ENCODE measurements at regions not wholly inside any gene's neighbourhood (a gene's known extent, or its start where the extent isn't known, plus 50 kb on each side); places are given as distances from the start of the nearest gene placed in this dataset.
"Not testable (repeated sequence)": the region's sequence is repeated elsewhere in the genome, so short reads cannot be mapped to it uniquely, and the experiment has no call there.

- no peak for DNase-seq
Observed at GRCh38 chr13:99693852-99694611, 192.8 kb downstream of the TM9SF2 start.

GRCh38 chr13:99693351-99693750 lies 192.1 kb downstream of the TM9SF2 start:
- DNase-seq = no peak

- no peak for DNase-seq
Observed at GRCh38 chr13:99692854-99693253, 191.6 kb downstream of the TM9SF2 start.

GRCh38 chr13:99691552-99691951 lies 190.3 kb downstream of the TM9SF2 start:
- DNase-seq = no peak

- DNase-seq = no peak
Observed at GRCh38 chr13:99690426-99691174, 189.3 kb downstream of the TM9SF2 start.

GRCh38 chr13:99689955-99690354 lies 188.7 kb downstream of the TM9SF2 start:
- DNase-seq = no peak

GRCh38 chr13:99688776-99689175 lies 187.5 kb downstream of the TM9SF2 start:
- no peak for DNase-seq

GRCh38 chr13:99687723-99688397 lies 186.6 kb downstream of the TM9SF2 start:
- DNase-seq = no peak

GRCh38 chr13:99686944-99687411 lies 185.7 kb downstream of the TM9SF2 start:
- no peak for DNase-seq

- no peak for DNase-seq
Observed at GRCh38 chr13:99686157-99686572, 184.9 kb downstream of the TM9SF2 start.

GRCh38 chr13:99681695-99682094 lies 180.4 kb downstream of the TM9SF2 start:
- DNase-seq = no peak

- no peak for DNase-seq
Observed at GRCh38 chr13:99677116-99677951, 176.1 kb downstream of the TM9SF2 start.

- DNase-seq = no peak
Observed at GRCh38 chr13:99671746-99672145, 170.5 kb downstream of the TM9SF2 start.

GRCh38 chr13:99669096-99669495 lies 167.8 kb downstream of the TM9SF2 start:
- not testable (repeated sequence) for DNase-seq

- no peak for DNase-seq
Observed at GRCh38 chr13:99666146-99666805, 165.0 kb downstream of the TM9SF2 start.

- DNase-seq = no peak
Observed at GRCh38 chr13:99665711-99666110, 164.4 kb downstream of the TM9SF2 start.

- no peak for DNase-seq
Observed at GRCh38 chr13:99663908-99664307, 162.6 kb downstream of the TM9SF2 start.

- DNase-seq = no peak
Observed at GRCh38 chr13:99663185-99663825, 162.0 kb downstream of the TM9SF2 start.

- DNase-seq = no peak
Observed at GRCh38 chr13:99662678-99663077, 161.4 kb downstream of the TM9SF2 start.

GRCh38 chr13:99661791-99662190 lies 160.5 kb downstream of the TM9SF2 start:
- DNase-seq = no peak

GRCh38 chr13:99659866-99660554 lies 158.7 kb downstream of the TM9SF2 start:
- no peak for DNase-seq
